Type B pancreatic cell (in vitro differentiated cells): ENCODE measurements at regions not wholly inside any gene's neighbourhood (a gene's known extent, or its start where the extent isn't known, plus 50 kb on each side); places are given as distances from the start of the nearest gene placed in this dataset.

Experiments
- DNase-seq: peaks from one replicate; pipeline ENCODE4 v3.0.0; 2021; ENCODE audit warnings: mixed read lengths; ENCODE audit not compliant: unreplicated experiment; ENCODE audit errors: extremely low spot score
- H3K27ac Mint-ChIP-seq: 2 replicates; pipeline ENCODE4 v1.8.0; 2021; ENCODE audit warnings: mild to moderate bottlenecking, mixed read lengths
- H3K27me3 Mint-ChIP-seq: 2 replicates; pipeline ENCODE4 v1.8.0; 2021; ENCODE audit warnings: mixed read lengths
- H3K36me3 Mint-ChIP-seq: 2 replicates; pipeline ENCODE4 v1.8.0; 2021; ENCODE audit warnings: mixed read lengths
- H3K4me1 Mint-ChIP-seq: one replicate; pipeline ENCODE4 v1.8.0; 2021; ENCODE audit warnings: mixed read lengths; ENCODE audit not compliant: unreplicated experiment
- H3K4me3 Mint-ChIP-seq: 2 replicates; pipeline ENCODE4 v1.8.0; 2021; ENCODE audit warnings: mild to moderate bottlenecking, mixed read lengths
- H3K9me3 Mint-ChIP-seq: 2 replicates; pipeline ENCODE4 v1.8.0; 2021; ENCODE audit warnings: mixed read lengths
- TF ChIP-seq, protein P1 (sequence below): fragments of 200-600 bp; sonication (generic); conservative IDR thresholded peaks from 2 replicates; pipeline ENCODE4 v1.5.0; 2021; ENCODE audit warnings: antibody characterized with exemption, mild to moderate bottlenecking

DNA sequence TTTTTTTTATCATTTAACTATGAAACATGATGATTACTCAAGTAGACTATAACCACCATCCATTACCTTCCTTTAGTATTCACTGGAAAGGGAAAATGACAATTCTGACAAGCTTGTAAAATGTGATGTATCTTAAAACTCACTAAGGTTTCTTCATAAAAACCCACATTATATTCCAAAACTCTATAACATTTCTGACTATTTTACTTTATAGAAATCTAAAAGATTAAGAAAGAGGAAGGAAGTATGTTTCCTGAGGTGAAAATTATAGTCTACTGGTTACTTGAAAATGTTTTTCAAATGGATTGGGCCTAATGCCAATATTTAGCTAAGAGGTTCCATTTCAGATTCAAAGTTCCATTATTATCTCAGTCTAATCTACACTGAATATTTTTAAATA is 1982.2 kb upstream of the C9orf72 start:
- Mint-ChIP-seq H3K4me3 (no peak overlapping the region), H3K9me3 (no peaks in the 10 kb centered on the region), H3K36me3 (no peaks in the 10 kb centered on the region), H3K27ac (no peak overlapping the region), H3K27me3 (no peaks in the 10 kb centered on the region), H3K4me1 (no peaks in the 10 kb centered on the region)
- TF ChIP-seq, protein P1, sequence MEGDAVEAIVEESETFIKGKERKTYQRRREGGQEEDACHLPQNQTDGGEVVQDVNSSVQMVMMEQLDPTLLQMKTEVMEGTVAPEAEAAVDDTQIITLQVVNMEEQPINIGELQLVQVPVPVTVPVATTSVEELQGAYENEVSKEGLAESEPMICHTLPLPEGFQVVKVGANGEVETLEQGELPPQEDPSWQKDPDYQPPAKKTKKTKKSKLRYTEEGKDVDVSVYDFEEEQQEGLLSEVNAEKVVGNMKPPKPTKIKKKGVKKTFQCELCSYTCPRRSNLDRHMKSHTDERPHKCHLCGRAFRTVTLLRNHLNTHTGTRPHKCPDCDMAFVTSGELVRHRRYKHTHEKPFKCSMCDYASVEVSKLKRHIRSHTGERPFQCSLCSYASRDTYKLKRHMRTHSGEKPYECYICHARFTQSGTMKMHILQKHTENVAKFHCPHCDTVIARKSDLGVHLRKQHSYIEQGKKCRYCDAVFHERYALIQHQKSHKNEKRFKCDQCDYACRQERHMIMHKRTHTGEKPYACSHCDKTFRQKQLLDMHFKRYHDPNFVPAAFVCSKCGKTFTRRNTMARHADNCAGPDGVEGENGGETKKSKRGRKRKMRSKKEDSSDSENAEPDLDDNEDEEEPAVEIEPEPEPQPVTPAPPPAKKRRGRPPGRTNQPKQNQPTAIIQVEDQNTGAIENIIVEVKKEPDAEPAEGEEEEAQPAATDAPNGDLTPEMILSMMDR: no peak
- DNase-seq: no peak

DNA sequence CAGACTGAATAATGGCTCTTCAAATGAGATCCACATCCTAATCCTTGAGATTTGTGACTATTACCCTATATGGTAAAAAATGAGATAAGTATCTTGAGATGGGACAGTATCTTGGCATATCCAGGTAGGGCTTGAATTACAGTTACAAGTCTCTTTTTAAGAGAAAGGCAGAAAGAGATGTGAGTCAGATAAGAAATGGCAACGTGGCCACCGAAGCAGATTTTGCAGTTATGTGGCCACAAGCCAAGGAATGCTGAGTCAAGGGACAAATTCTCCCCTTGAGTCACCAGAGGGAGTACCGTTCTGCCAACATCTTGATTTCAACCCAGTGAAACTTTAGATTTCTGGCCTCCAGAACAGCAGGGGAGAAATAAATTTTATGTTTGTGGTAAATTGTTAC is 1983.0 kb upstream of the C9orf72 start:
- no peak for DNase-seq
- no peaks in the 10 kb centered on the region for H3K27me3 Mint-ChIP-seq
- H3K36me3 Mint-ChIP-seq: no peaks in the 10 kb centered on the region
- TF ChIP-seq, protein P1: no peak
- H3K27ac Mint-ChIP-seq: no peak overlapping the region
- no peaks in the 10 kb centered on the region for H3K9me3 Mint-ChIP-seq
- no peak overlapping the region for H3K4me3 Mint-ChIP-seq
- no peaks in the 10 kb centered on the region for H3K4me1 Mint-ChIP-seq

DNA sequence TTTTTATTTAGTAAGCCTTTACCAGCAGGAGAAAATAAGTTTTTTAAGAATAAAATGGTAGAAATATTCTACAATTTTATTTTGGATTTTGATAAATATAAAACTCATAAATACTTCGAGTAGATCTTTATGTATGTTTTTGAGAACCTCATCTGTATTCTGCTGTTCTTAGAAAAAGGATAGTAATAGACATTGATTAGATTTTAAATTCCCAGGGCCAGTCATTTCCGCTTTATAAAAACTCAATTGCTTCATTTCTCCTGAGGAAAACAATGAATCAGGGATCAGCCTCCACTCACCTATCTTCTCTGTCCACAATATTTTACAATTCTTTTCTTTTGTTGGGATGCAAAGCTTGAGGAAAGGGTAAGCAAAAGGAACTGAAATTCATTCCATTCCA is 1983.5 kb upstream of the C9orf72 start:
- H3K27ac Mint-ChIP-seq: no peak overlapping the region
- H3K27me3 Mint-ChIP-seq: no peaks in the 10 kb centered on the region
- no peaks in the 10 kb centered on the region for H3K36me3 Mint-ChIP-seq
- no peak for DNase-seq
- TF ChIP-seq, protein P1: no peak
- H3K4me1 Mint-ChIP-seq: no peaks in the 10 kb centered on the region
- no peaks in the 10 kb centered on the region for H3K9me3 Mint-ChIP-seq
- H3K4me3 Mint-ChIP-seq: no peak overlapping the region

DNA sequence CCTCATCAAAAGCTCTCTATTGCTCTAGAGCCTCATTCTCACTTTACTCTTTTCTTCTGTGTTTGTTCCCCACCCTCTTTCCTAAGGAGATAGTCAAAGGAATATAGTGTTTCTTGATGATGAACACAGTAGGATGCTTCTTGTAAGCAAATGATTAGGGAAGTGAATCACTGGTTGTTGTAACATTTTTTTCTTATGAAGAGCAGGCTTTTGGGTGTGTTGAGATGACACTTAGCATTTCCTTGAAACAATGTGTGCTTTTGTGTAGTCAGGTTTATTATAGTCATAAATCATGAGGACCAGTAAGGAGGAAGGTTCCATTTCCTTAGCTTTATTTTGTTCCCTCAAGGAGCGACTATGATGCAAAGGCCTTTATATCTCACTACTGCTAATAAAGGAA is 1991.3 kb upstream of the C9orf72 start:
- Mint-ChIP-seq H3K27ac (no peak overlapping the region), H3K27me3 (no peaks in the 10 kb centered on the region), H3K4me3 (no peak overlapping the region), H3K9me3 (no peaks in the 10 kb centered on the region), H3K4me1 (no peaks in the 10 kb centered on the region), H3K36me3 (no peaks in the 10 kb centered on the region)
- DNase-seq: no peak
- TF ChIP-seq, protein P1: no peak

DNA sequence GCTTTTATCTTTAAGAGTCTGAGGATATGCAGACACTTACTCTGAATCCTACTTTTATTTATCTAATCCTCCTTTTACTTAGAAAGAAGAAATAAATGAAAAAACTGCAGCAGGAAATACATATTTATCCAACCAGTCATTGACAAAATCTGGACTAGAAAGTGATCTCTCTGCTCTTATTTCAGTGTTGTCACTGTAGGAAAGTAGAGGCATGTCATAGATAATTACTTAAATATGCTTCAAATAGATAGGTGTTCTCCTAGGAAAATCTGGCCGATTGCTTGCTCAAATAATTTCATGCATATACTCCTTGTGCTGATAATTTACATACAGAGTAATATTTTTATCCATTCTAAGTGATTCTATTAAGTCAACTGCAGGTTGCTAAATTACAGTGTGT is 2001.9 kb upstream of the C9orf72 start:
- no peaks in the 10 kb centered on the region for H3K36me3 Mint-ChIP-seq
- H3K9me3 Mint-ChIP-seq: no peaks in the 10 kb centered on the region
- no peaks in the 10 kb centered on the region for H3K4me1 Mint-ChIP-seq
- TF ChIP-seq, protein P1: no peak
- no peak for DNase-seq
- no peaks in the 10 kb centered on the region for H3K27me3 Mint-ChIP-seq
- H3K4me3 Mint-ChIP-seq: no peak overlapping the region
- H3K27ac Mint-ChIP-seq: no peak overlapping the region

DNA sequence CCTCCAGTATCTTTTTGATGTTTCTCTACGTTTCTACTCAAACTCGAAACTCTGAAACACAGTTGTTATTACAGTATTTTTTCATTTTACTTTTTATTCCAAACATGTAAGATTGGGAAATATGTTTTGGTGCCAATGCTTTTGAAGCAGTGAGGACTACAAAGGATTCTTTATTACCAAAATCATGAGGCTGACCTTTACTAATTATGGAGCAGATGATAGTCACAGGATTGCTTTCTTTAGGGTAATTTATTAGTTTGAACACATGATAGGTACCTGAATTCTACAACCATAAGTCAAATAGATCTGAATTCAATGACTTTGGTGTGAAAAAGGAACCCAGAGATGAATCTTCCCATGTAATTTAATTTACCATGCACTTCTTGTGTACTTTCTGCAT is 2015.1 kb upstream of the C9orf72 start:
- no peak for DNase-seq
- Mint-ChIP-seq H3K4me3 (no peak overlapping the region), H3K4me1 (no peaks in the 10 kb centered on the region), H3K27ac (no peak overlapping the region), H3K36me3 (no peaks in the 10 kb centered on the region), H3K27me3 (no peaks in the 10 kb centered on the region), H3K9me3 (no peaks in the 10 kb centered on the region)
- TF ChIP-seq, protein P1: no peak
